Liver (tissue), 8 donors: ENCODE measurements at regions not wholly inside any gene's neighbourhood (a gene's known extent, or its start where the extent isn't known, plus 50 kb on each side); places are given as distances from the start of the nearest gene placed in this dataset.

Source experiments
- DNase-seq: peaks from one replicate; pipeline ENCODE4 v3.0.0-alpha.2; 2017; ENCODE audit warnings: low spot score
- H3K27ac ChIP-seq, 2 donors: one replicate each; pipeline ENCODE4 v1.7.0; 2013; ENCODE audit warnings: inconsistent platforms in 2 of 2, low read length in 2 of 2, control low read depth in 1 of 2, low read depth in 1 of 2, mild to moderate bottlenecking in 1 of 2
- H3K27me3 ChIP-seq, 4 donors: one replicate each; pipeline versions ENCODE4 v1.6.1 to v1.7.0; 2013; ENCODE audit warnings: low read length in 3 of 4, inconsistent platforms in 1 of 4, mild to moderate bottlenecking in 1 of 4, moderate library complexity in 1 of 4; ENCODE audit not compliant: control insufficient read depth in 4 of 4, insufficient read depth in 4 of 4
- H3K36me3 ChIP-seq, 4 donors: one replicate each; pipeline versions ENCODE4 v1.6.1 to v1.7.0; 2013; ENCODE audit warnings: low read length in 3 of 4, mild to moderate bottlenecking in 3 of 4, low read depth in 1 of 4, moderate library complexity in 1 of 4; ENCODE audit not compliant: control insufficient read depth in 4 of 4, insufficient read depth in 3 of 4
- H3K4me1 ChIP-seq, 4 donors: one replicate each; pipeline versions ENCODE4 v1.6.1 to v1.7.0; 2013; ENCODE audit warnings: low read length in 3 of 4, mild to moderate bottlenecking in 3 of 4, moderate library complexity in 1 of 4; ENCODE audit not compliant: control insufficient read depth in 4 of 4, insufficient read depth in 4 of 4
- H3K4me3 ChIP-seq, 3 donors: one replicate each; pipeline versions ENCODE4 v1.6.1 to v1.7.0; 2013; ENCODE audit warnings: low read length in 3 of 3, control low read depth in 1 of 3, low read depth in 1 of 3, mild to moderate bottlenecking in 1 of 3
- H3K9ac ChIP-seq, 2 donors: one replicate each; pipeline ENCODE4 v1.7.0; 2013; ENCODE audit warnings: low read length in 2 of 2, mild to moderate bottlenecking in 2 of 2, moderate library complexity in 2 of 2, control low read depth in 1 of 2, low read depth in 1 of 2
- H3K9me3 ChIP-seq, 4 donors: one replicate each; pipeline versions ENCODE4 v1.6.1 to v1.7.0; 2013; ENCODE audit warnings: low read length in 3 of 4; ENCODE audit not compliant: control insufficient read depth in 4 of 4
- ATF3 ChIP-seq: IDR thresholded peaks from 2 replicates; pipeline ENCODE4 v1.6.1; 2016; ENCODE audit warnings: antibody characterized with exemption
- CTCF ChIP-seq: fragments of 150-350 bp; IDR thresholded peaks from 2 replicates; pipeline ENCODE4 v1.5.1; 2017; ENCODE audit warnings: improper control_type of control experiment, low read depth, low read length; ENCODE audit not compliant: missing input control
- EGR1 ChIP-seq, 2 donors: IDR thresholded peaks; 2 replicates each; pipeline ENCODE4 v1.6.1; 2016 to 2018; ENCODE audit warnings: antibody characterized with exemption in 2 of 2, low read depth in 2 of 2
- FOXA1 ChIP-seq: IDR thresholded peaks from 2 replicates; pipeline ENCODE4 v1.6.1; 2016; ENCODE audit warnings: antibody characterized with exemption
- GABPA ChIP-seq, 2 donors: IDR thresholded peaks in 1 of 2; conservative IDR thresholded peaks in 1 of 2; 2 replicates each; pipeline ENCODE4 v1.6.1; 2016; ENCODE audit warnings: antibody characterized with exemption in 2 of 2, mild to moderate bottlenecking in 1 of 2, moderate library complexity in 1 of 2
- HNF4A ChIP-seq, 2 donors: conservative IDR thresholded peaks; 2 replicates each; pipeline ENCODE4 v1.6.1; 2016; ENCODE audit warnings: antibody characterized with exemption in 2 of 2, mild to moderate bottlenecking in 2 of 2
- JUND ChIP-seq, 2 donors: IDR thresholded peaks; 2 replicates each; pipeline ENCODE4 v1.6.1; 2016; ENCODE audit warnings: antibody characterized with exemption in 2 of 2
- NR2F2 ChIP-seq: IDR thresholded peaks from 2 replicates; pipeline ENCODE4 v1.6.1; 2016; ENCODE audit warnings: antibody characterized with exemption
- RAD21 ChIP-seq, 2 donors: IDR thresholded peaks; 2 replicates each; pipeline ENCODE4 v1.6.1; 2016; ENCODE audit warnings: antibody characterized with exemption in 2 of 2, mild to moderate bottlenecking in 2 of 2
- REST ChIP-seq: IDR thresholded peaks from 2 replicates; pipeline ENCODE4 v1.6.1; 2016; ENCODE audit warnings: antibody characterized with exemption, mild to moderate bottlenecking
- RXRA ChIP-seq, 2 donors: IDR thresholded peaks; 2 replicates each; pipeline ENCODE4 v1.6.1; 2017 to 2018; ENCODE audit warnings: antibody characterized with exemption in 2 of 2, mild to moderate bottlenecking in 1 of 2
- SP1 ChIP-seq: IDR thresholded peaks from 2 replicates; pipeline ENCODE4 v1.6.1; 2018; ENCODE audit warnings: antibody characterized with exemption, mild to moderate bottlenecking
- YY1 ChIP-seq: IDR thresholded peaks from 2 replicates; pipeline ENCODE4 v1.6.1; 2016; ENCODE audit warnings: antibody characterized with exemption, mild to moderate bottlenecking
- ZBTB33 ChIP-seq: IDR thresholded peaks from 2 replicates; pipeline ENCODE4 v1.6.1; 2016; ENCODE audit warnings: antibody characterized with exemption
- WGBS: extraction: QIAGEN DNeasy Blood & Tissue Kit; methylation state at CpG from one replicate; pipeline ENCODE4 v1.1.7; 2013; 5-methylcytosine and 5-hydroxymethylcytosine counted together
- donor health status: healthy.
- donor health status: healthy.
- donor health status: healthy.
- donor health status: healthy.
- donor health status: healthy.

- no peak overlapping the region for H3K27ac ChIP-seq
- DNase-seq, result no peak
- H3K9ac ChIP-seq, result no peak overlapping the region
- H3K27me3 ChIP-seq, result no peaks in the 10 kb centered on the region
- H3K4me1 ChIP-seq, result no peaks in the 10 kb centered on the region
- no peak overlapping the region for H3K4me3 ChIP-seq
- WGBS, result 89% methylated on average over 5 of the region's 5 CpGs
- no peaks in the 10 kb centered on the region for H3K36me3 ChIP-seq
- no peaks in the 10 kb centered on the region for H3K9me3 ChIP-seq
- no peak for TF ChIP-seq CTCF
These were observed 96.3 kb downstream of the NHLRC3 start for GRCh38 chr13:39134574-39134973.

GRCh38 chr13:39144391-39144790, 106.1 kb downstream of the NHLRC3 start:
- H3K36me3 ChIP-seq, result no peaks in the 10 kb centered on the region
- 39% methylated on average over 2 of the region's 2 CpGs for WGBS

More at GRCh38 chr13:39144391-39144790, 106.1 kb downstream of the NHLRC3 start:
- no peak overlapping the region for H3K27ac ChIP-seq
- H3K4me3 ChIP-seq, result no peak overlapping the region
- no peak overlapping the region for H3K9ac ChIP-seq
- no peaks in the 10 kb centered on the region for H3K27me3 ChIP-seq
- TF ChIP-seq RAD21 (IDR thresholded peaks at IDR 0.05) (no peak), GABPA (IDR thresholded peaks at IDR 0.05 in 1 of 2, conservative IDR thresholded peaks at IDR 0.05 in 1 of 2) (no peak), REST (no peak), JUND (IDR thresholded peaks at IDR 0.05) (no peak), RXRA (IDR thresholded peaks at IDR 0.05) (no peak), YY1 (no peak), ZBTB33 (no peak), SP1 (no peak), EGR1 (IDR thresholded peaks at IDR 0.05; ENCODE audit: low read depth in 2 of 2) (no peak), NR2F2 (no peak), HNF4A (conservative IDR thresholded peaks at IDR 0.05) (no peak), ATF3 (no peak), CTCF (no peak), FOXA1 (no peak)
- H3K4me1 ChIP-seq, result no peaks in the 10 kb centered on the region
- DNase-seq, result no peak
- no peaks in the 10 kb centered on the region for H3K9me3 ChIP-seq
